ENCODE measurements at regions not wholly inside any gene's neighbourhood (a gene's known extent, or its start where the extent isn't known, plus 50 kb on each side); places are given as distances from the start of the nearest gene placed in this dataset.

GRCh38 chr9:23447944-23448343, 378.1 kb downstream of the ELAVL2 start:
- no peak for DNase-seq

- no peak for DNase-seq
Measured at GRCh38 chr9:23451802-23452418, 374.1 kb downstream of the ELAVL2 start.

- no peak for DNase-seq
Measured at GRCh38 chr9:23464275-23464674, 361.8 kb downstream of the ELAVL2 start.

GRCh38 chr9:23467276-23467675, 358.8 kb downstream of the ELAVL2 start:
- DNase-seq = no peak

GRCh38 chr9:23477908-23478307, 348.1 kb downstream of the ELAVL2 start:
- DNase-seq = no peak

DNA sequence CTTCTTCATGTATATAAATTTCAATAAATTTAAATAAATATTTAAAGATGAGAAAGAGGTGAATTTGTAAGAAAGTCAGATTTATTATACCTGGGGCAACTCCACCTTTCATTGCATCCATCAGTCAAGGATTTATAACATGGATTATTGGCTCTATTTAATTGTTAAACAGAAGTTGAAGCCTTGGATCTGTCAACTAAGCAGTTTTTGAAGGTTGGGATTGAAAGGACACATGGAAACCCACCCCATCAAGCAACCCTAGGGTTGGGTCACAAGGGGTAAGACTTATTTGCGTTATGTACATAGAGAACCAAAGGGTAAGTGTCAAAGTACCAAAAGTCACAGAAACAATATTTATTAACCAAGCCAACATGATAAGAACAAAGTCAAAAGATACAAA, 342.5 kb downstream of the ELAVL2 start:
- no peak for DNase-seq

GRCh38 chr9:23492126-23493002, 333.7 kb downstream of the ELAVL2 start:
- DNase-seq = no peak

- DNase-seq = no peak
Measured at GRCh38 chr9:23493219-23493618, 332.8 kb downstream of the ELAVL2 start.

DNA sequence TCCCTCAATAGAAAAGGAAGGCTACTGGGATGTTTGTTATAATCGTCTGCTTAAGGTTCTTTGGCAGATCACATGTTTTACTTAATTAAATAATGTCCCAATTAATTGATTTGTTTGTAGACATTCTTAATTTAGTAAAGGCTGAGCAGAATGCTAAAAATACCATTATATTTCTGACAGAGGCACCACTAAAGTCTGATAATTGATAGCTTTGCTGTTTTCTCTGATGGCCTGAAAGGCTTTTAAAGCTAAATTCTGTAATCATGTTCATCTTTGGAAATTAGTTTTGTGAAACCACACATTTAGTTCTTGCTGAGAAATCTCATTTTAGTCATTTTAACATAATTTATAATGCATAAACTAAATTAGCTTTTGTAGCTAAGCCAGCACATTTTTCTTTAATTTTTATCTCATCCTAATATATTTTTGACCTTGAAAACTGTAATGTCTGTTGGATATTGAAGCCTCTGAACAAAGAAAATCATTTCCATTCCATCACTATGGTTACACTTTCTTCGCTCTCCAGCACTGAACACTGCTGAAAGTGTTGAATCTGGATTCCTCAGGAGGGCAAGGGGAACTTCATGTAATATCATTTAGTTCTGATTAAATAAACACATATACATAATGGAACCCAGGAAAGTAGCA, 329.4 kb downstream of the ELAVL2 start:
- DNase-seq = no peak

GRCh38 chr9:23497137-23497504, 328.9 kb downstream of the ELAVL2 start:
- DNase-seq = no peak

GRCh38 chr9:23502004-23502403, 324.0 kb downstream of the ELAVL2 start:
- no peak for DNase-seq

DNA sequence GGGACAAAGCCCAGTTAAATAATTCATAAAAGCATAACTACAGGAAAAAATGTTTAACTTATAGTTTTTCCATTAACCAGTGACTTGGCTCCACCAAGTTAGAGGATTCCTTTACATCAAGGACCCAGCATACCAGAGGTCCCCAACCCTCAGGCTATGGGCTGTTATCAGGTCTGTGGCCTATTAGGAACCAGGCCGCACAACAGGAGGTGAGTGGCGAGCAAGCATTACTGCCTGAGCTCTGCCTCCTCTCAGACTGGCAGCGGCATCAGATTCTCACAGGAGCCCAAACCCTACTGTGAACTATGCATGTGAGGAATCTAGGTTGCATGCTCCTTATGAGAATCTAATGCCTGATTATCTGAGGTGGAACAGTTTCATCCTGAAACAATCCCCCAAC, 303.1 kb downstream of the ELAVL2 start:
- DNase-seq = no peak

DNA sequence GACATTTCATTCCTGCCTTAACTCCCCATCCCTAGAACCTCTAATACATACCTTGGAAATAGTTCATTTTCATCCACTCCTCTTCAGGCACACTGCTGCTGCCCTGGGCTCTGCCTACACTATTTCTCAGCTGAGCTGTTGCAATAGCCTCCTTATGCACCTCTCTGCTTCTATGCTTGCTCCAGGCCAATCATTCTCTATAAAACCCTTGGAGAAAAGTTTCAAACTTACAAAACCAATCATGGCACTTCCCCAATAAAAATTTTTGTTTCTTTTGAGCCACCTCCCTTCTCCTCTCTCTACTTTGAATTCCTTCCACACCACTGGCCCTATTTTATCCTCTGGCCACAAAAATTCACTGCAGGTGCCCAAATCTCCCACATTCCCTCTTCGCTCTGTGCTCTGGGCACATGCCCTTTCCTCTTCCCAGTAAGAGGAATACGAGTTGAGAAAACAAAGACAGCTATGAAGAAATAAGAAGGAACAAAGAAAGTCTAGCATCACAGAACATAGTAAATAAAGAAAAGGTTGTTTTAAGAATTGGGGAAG, 301.4 kb downstream of the ELAVL2 start:
- no peak for DNase-seq

DNA sequence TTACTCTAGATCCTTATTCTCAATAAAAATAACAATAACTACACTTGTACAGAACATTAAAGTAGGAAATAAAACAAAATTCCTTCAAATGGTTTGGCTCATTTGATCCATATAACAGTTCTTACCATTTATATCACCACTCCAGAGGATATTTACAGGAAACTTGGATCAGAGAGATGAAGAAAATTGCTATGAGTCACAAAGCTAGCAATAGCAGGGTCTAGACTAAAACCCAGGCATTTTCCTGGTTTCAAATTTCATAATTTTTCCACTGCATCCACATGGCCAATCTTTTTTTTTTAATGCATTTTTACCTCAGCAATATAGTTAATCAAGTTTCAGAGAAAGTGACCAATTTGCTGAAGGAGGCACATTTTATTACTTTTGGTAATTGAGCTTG, 299.2 kb downstream of the ELAVL2 start:
- DNase-seq = no peak

- no peak for DNase-seq
Measured at GRCh38 chr9:23532282-23532681, 293.8 kb downstream of the ELAVL2 start.

- DNase-seq = no peak
Measured at GRCh38 chr9:23537192-23538066, 288.6 kb downstream of the ELAVL2 start.

DNA sequence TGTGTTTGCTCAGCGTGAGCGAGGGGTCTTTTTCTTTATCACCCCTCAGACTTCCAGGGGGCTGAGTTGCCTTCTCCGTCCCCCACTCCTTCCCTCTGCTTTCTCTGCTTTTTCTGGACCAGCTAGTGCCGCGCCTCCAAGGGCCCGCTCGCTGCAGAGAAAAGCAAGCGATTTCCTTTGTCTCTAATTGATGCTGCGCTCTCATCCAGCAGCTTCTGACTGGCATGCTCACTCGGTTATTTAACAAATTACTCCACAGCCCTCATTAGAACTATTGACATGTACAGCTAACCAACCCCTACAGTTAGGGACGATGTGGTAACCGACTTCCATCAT, 288.0 kb downstream of the ELAVL2 start:
- no peak for DNase-seq

DNA sequence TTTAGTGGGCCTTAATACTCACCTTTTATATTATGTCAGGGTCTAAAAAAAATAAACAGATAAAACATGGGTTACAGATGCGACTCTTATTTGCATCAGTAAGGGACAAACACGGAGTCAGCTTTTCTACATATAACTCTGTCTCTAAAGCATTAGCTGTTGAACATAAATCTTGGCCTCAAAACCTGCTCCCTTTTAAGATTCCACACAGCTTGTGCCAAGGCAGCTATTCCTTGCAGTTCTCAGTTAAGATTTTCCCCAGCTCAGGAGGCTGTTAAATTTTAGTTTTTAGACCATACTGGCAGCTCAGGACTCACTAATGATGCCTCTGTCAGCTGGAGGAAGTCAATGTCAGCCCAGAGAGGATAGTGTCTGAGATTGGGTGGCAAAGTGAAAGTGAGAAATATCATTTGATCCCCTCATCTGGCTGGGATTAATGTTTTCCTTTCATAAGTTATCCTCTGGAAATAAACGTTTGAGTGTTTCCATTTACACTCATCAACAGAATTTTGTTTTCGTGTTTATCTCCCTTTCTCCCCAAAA, 287.5 kb downstream of the ELAVL2 start:
- no peak for DNase-seq

DNA sequence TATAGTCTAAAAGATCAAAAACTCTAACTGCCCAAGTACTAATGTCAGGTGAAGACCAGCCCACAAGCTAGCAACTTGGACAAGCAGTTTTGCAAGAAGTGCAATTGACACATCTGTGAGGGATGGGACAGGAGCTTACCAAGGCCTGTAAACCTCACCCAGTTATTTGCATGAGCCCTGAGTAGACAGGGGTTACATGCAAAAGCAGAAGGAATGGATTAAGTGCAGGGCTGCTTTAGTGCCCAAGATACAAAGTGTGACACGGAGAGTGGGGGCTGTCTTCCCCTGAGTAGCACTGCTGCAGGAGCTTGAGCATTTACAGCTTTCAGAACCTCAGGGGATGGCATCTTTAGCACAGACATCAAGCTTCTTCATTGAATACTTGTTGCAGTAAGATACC, 286.7 kb downstream of the ELAVL2 start:
- no peak for DNase-seq

- DNase-seq = no peak
Measured at GRCh38 chr9:23541976-23542375, 284.1 kb downstream of the ELAVL2 start.

DNA sequence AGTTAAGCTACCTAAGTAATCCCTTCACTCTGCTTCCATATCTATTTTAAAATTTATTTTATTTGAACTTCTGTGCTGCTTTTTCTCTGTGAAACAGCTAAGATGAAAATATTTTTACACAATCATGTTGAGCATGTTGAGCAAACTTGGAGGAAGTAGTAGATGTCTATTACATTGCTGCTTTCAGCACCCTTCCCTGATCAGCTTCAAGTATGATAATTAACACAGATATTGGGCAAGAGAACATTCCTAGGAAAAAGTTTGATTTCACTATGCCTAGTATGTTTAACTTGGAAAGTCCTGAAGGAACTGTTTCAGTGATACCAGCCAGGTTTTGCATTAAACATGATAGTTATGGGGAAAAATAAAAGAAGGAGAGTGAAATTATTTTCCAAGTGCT, 283.6 kb downstream of the ELAVL2 start:
- DNase-seq = no peak

- DNase-seq = no peak
Measured at GRCh38 chr9:23542927-23543326, 283.1 kb downstream of the ELAVL2 start.
